OCI-M1 (cell line): ENCODE measurements at regions not wholly inside any gene's neighbourhood (a gene's known extent, or its start where the extent isn't known, plus 50 kb on each side); places are given as distances from the start of the nearest gene placed in this dataset.

ENCODE experiments used
- DNase-seq: peaks from one replicate; lab custom pipeline; 2025; lab: John Stamatoyannopoulos, UW

GRCh38 chr14:84180336-84180735 is 1349.6 kb upstream of the FLRT2 start:
- DNase-seq: no peak

GRCh38 chr14:84181072-84181471 is 1348.9 kb upstream of the FLRT2 start:
- DNase-seq: peak; percentile 29

GRCh38 chr14:84195514-84195913 is 1334.4 kb upstream of the FLRT2 start:
- DNase-seq: no peak

GRCh38 chr14:84197704-84198103 is 1332.2 kb upstream of the FLRT2 start:
- no peak for DNase-seq

- DNase-seq: no peak
Observed at GRCh38 chr14:84202486-84202885, 1327.5 kb upstream of the FLRT2 start.

GRCh38 chr14:84203896-84204295 is 1326.0 kb upstream of the FLRT2 start:
- DNase-seq: no peak

- DNase-seq: no peak
Observed at GRCh38 chr14:84208451-84208850, 1321.5 kb upstream of the FLRT2 start.

- no peak for DNase-seq
Observed at GRCh38 chr14:84209031-84209430, 1320.9 kb upstream of the FLRT2 start.

GRCh38 chr14:84217066-84217465 is 1312.9 kb upstream of the FLRT2 start:
- DNase-seq: no peak

- DNase-seq: peak; percentile 96
Observed at GRCh38 chr14:84225268-84225667, 1304.7 kb upstream of the FLRT2 start.

- peak; percentile 86 for DNase-seq
Observed at GRCh38 chr14:84228702-84229101, 1301.2 kb upstream of the FLRT2 start.

- DNase-seq: no peak
Observed at GRCh38 chr14:84234281-84234680, 1295.7 kb upstream of the FLRT2 start.

- no peak for DNase-seq
Observed at GRCh38 chr14:84236290-84236689, 1293.7 kb upstream of the FLRT2 start.

- DNase-seq: no peak
Observed at GRCh38 chr14:84237881-84238280, 1292.1 kb upstream of the FLRT2 start.

GRCh38 chr14:84247693-84248092 is 1282.3 kb upstream of the FLRT2 start:
- no peak for DNase-seq

- DNase-seq: no peak
Observed at GRCh38 chr14:84250893-84251292, 1279.1 kb upstream of the FLRT2 start.

- DNase-seq: no peak
Observed at GRCh38 chr14:84251411-84252115, 1278.4 kb upstream of the FLRT2 start.

GRCh38 chr14:84252706-84253105 is 1277.2 kb upstream of the FLRT2 start:
- DNase-seq: no peak

GRCh38 chr14:84253326-84253725 is 1276.6 kb upstream of the FLRT2 start:
- DNase-seq: no peak

GRCh38 chr14:84254290-84254689 is 1275.7 kb upstream of the FLRT2 start:
- peak; percentile 16 for DNase-seq

GRCh38 chr14:84262932-84263331 is 1267.0 kb upstream of the FLRT2 start:
- DNase-seq: no peak

GRCh38 chr14:84272290-84272721 is 1257.6 kb upstream of the FLRT2 start:
- DNase-seq: peak; percentile 17

- no peak for DNase-seq
Observed at GRCh38 chr14:84273181-84273580, 1256.8 kb upstream of the FLRT2 start.

- no peak for DNase-seq
Observed at GRCh38 chr14:84282618-84283017, 1247.3 kb upstream of the FLRT2 start.
